NCI-H2107 treated with DMSO at 0.1 percent for 48 hours (cell line): ENCODE measurements at regions not wholly inside any gene's neighbourhood (a gene's known extent, or its start where the extent isn't known, plus 50 kb on each side); places are given as distances from the start of the nearest gene placed in this dataset.
"Not testable (repeated sequence)": the region's sequence is repeated elsewhere in the genome, so short reads cannot be mapped to it uniquely, and the experiment has no call there.

ENCODE experiments used
- DNase-seq: peaks from one replicate; lab custom pipeline; 2025; ENCODE audit not compliant: unreplicated experiment; lab: John Stamatoyannopoulos, UW

DNA sequence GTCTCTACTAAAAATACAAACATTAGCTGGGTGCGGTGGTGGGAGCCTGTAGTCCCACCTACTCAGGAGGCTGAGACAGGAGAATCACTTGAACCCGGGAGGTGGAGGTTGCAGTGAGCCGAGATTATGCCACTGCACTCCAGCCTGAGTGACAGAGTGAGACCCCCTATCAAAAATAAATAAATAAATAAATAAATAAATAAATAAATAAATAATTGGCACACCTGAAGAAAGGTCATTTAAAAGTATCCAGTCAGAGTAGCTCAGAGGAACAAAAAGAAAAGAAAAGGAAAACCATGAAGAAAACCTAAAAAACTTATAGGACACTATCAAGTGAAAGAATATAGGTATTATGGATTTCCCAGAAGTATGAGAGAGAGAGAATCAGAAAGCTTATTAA, 330.1 kb upstream of the AR start:
- DNase-seq: not testable (repeated sequence)

DNA sequence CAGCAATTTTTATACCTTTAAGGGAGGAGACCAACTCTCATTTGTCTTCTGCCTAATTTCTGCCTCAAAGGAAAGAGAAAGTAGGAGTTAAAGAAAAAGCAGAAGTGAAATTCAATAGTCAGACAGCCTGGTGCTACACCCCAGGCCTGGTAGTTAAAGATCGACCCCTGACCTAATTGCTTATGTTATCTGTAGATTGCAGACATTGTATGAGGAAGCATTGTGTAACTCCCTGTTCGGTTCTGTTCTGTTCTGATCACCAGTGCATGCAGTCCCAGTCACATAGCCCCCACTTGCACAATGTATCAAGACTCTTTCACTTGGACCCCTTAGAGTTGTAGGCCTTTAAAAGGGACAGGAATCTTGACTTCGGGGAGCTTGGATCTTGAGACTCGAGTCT, 335.9 kb upstream of the AR start:
- no peak for DNase-seq

DNA sequence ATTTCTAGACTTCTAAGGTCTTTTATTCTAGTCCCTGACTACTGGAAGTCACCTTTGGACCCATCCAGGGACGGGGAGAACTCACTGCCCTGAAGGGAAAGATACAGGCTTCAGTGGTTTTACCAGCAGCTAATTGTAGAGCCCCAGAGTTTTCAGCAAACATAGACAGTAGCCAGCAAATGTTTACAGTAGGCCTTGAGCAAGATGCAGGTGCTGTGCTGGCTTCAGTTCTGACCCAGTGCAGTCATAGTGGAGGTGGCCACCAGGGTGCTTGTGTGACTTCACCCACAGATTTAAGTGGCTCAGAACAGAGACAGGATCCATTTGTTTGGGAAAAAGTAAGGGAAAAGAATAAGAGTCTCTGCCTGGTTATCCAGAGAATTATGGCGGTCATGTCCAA, 384.4 kb upstream of the AR start:
- DNase-seq: no peak

DNA sequence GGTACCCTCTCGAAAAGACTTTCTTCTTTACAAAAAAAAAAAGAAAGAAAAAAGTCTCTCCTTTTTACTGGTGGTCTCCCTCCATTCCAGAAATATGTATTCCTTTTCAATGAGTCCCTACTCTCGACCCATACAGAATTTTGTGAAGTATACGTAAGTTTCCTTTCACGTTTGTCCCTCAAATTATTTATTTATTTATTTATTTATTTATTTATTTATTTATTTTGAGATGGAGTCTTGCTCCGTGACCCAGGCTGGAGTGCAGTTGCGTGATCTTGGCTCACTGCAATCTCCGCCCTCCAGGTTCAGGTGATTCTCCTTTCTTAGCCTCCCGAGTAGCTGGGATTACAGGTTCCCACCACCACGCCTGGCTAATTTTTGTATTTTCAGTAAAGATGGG, 429.2 kb upstream of the AR start:
- DNase-seq: no peak

DNA sequence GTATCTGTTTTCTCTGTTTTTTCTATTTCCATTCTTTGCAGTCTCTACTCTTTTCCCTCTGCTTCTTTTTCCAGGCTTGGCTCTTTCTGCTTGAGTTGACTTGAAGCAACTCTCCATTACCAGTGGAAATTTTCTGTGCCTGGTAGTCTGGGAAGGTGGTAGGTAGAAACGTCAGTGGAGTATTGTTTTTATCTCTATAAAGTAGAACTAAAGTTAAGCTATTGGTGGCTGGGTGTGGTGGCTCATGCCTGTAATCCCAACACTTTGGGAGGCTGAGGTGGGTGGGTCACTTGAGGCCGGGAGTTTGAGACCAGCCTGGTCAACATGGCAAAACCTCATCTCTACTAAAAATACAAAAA, 438.1 kb upstream of the AR start:
- DNase-seq: no peak

DNA sequence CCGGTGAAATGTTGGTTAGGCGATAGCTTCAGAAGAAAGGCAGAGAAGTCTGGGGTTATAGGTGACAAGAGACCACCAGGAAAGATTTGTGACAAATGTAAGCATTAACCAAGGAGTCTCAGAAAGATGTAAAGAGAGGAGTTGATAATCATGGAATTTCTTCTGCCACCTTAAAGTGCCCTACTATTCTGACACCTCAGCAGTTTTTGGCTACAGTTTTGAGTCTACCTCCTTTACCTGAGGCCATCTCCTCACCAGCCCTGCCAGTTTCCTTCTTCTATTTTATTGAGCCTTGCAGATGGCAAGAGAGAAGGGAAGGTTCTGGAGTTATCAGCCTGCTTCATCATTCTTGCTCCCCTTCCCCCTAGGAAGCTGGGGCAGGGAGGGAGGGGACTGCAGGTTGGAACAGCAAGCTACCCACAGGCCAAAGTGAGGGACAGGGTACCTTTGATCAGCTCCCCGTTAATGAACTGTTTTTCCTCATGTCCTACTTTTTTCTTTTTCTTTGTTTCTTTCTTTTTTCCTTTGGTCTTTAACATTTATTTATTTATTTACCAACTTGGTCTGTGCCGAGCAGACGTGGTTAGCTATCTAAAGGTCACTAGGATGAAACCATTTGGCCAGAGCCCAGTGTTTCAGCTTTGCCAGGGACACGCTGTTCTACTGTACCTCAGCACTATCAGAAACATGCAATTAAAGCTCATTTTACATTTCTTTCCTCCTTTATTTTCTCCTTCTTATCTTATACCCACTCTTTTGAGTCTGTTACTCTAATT, 438.7 kb upstream of the AR start:
- DNase-seq: no peak

DNA sequence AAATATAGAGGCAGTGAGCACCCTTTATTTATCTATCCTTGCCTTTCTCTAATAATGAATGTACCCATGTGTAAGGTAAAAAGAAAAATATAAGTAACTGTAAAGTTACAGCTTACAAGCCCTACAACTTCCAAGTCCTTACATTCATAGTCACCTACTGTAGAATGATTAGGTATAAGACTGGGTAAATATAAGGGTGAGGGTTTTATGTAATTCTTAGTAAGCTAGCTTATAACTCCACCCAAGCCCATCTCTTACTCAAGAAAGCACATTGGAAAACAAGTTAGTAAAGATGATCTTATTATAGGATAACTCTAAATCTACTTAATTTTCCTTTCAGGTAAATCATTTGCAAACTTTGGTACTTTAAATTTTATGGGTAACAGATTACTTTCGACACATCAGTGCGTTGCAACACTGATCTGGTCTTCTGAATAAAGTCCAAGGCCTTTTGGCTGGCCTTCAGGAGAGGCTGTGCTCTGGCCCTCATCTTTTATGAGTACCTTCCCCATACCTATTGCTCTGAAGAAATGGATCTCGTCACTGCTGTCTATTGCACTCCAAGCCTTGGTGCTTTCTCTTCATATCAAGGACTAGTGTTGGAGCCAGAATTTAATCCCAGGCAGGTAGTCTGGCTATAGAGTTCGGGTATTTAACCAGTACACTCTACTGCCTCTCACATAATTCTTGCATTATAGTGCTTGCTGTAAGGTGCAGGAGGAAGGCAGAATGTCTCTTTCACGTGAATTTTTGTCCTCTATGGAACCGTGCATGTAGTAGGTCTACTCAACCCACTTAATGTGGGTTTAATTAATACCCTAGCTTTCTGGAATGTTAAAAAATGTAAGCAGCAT, 443.6 kb upstream of the AR start:
- DNase-seq: no peak

DNA sequence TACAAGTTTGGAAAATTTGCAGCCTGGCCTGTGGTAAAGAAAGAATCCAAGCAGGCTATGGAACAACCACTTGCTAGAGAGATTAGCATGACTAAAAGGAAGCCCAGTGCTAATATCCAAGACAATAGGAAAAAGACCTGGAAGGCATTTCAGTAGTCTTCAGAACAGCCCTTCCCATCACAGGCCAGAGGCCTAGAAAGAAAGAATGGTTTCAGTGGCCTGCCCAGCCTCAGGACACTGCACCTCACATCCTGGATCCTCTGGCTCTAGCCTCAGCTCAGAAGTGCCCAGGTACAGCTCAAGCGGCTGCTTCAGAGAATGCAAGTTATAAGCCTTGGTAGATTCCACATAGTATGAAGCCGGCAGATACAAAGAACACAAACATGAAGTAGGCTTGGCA, 449.8 kb upstream of the AR start:
- no peak for DNase-seq

DNA sequence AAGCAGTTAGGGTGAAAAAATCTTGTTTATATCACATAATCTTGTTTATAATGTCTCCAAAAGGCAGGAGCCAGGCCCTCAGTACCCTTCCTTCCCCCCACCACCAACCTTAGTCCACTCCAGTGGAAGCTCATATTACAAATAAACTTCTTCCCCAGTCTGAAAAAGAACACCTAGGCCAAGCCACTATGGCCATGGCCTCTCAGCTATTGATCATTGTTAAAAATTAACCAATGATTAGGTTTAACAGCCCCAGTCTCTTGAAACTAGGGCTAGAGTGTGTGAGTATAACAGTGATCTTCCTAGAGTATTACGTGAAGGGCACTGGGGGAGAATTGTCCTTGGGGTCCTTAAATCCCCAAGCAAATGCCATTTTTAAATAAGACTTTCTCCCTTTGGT, 411.9 kb upstream of the EDA2R start:
- no peak for DNase-seq

DNA sequence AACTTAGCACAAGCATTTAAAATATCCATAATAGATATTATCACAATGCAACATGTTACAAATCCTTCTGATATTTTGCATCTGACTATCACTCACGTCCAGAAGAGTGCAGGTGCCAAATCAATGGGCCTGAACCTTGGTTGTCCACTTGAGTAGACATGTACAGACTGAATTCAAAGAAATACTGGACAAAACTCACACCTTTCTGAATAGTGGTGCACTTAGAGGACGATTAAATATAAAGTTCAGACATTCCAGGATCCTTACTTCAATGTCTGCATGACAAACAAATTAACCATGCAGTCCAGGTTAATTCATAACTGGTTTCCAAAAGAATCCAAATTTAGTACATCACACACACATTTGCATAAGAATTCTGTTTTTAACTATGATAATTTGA, 406.0 kb upstream of the EDA2R start:
- no peak for DNase-seq

DNA sequence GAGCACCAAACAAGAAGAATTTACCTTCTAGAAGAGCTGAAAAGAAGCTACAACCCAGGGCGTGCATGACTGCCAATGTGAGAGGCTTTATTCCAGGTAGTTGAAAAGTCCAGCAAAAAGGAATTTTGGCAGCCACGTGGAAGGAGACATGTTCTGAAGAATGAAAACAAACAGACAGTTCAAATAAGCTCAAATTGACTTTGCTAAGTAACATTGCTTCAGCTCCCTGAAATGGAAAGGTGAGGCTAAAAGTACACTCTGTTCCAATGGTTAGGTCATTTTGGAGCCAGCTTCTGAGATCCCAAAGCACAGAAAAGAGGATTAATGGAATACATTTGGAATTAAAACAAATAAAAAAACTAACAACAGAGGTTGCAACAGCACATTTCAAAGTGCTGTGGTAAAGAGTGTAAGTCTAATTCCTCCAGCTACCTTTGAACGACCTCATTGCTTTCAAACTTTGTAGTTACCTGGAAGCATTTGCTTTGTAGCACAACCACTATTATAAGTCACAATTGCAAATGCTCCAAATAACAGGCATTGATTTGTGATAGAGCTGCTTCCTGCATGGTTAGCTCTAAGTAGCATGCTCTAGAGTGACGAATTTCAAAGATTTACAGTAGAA, 405.3 kb upstream of the EDA2R start:
- no peak for DNase-seq

DNA sequence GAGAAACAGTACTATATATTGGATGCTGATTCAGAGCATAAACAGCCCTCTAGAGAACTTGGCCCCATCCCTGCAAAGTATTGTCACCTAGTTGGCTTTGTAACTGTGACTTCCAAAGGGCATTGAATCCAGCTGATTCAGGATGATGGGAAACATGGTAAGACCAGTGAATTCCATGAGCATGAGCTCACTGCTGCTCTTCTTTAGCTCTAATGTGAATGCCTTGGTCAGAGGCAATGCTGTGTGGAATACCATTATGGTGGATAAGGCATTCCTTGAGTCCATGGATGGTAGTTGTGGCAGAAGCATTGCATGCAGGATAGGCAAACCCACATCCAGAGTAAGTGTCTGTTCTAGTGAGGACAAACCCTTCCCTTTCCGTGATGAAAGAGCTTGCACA, 365.6 kb upstream of the EDA2R start:
- no peak for DNase-seq

DNA sequence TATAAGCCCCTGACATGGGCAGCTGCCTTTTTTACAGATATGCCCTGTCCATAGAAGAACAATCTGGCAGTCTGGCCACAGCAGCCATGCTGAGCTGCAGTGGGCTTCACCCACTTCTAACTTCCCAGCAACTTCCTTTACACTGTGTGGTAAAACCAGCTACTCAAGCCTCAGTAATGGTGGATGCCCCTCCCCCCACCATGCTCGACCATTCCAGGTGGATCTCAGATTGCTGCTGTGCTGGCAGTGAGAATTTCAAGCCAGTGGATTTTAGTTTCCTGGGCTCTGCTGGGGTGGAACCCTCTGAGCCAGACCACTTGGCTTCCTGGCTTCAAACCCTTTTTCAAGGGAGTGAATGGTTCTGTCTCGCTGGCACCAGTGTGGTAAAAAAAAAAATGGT, 355.9 kb upstream of the EDA2R start:
- no peak for DNase-seq

DNA sequence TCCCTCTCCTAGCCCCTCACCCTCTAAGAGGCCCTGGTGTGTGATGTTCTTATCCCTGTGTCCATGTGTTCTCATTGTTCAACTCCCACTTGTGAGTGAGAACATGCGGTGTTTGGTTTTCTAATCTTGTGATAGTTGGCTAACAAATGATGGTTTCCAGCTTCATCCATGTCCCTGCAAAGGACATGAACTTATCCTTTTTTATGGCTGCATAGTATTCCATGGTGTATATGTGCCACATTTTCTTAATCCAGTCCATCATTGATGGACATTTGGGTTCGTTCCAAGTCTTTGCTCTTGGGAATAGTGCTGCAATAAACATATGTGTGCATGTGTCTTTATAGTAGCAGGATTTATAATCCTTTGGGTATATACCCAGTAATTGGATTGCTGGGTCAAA, 353.2 kb upstream of the EDA2R start:
- DNase-seq: not testable (repeated sequence)

DNA sequence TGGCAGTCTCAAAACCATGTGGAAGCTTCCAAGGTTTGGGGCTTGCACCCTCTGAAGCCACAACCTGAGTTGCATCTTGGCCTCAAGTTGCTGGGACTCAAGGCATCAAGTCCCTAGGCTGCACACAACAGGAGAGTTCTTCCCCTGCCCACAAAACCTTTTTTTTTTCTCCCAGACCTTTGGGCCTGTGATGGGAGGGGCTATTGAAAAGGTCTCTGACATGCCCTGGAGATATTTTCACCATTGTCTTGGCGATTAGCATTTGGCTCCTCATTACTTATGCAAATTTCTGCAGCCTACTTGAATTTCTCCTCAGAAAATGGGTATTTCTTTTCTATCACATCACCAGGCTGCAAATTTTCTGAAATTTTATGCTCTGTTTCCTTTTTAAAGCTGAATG, 349.5 kb upstream of the EDA2R start:
- DNase-seq: no peak

DNA sequence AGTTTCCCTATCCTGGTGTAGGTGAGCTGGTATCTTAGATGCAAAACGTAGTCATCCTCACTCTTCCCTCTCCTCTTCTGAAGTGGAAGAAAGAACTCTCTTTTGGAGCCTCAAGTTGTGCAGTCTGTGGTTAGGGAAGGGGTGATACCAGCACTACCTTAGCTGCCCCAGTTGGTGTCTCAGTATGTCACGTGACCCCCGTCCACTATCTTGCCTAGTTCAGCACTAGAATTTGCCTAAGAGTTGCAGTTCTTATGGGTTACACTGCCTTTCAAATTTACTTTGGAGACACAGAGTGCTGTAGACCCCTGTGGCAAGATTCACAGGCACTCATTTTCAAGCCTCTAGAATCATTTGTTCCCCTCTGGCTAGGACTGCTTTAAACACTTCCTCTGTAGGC, 322.8 kb upstream of the EDA2R start:
- DNase-seq: no peak

DNA sequence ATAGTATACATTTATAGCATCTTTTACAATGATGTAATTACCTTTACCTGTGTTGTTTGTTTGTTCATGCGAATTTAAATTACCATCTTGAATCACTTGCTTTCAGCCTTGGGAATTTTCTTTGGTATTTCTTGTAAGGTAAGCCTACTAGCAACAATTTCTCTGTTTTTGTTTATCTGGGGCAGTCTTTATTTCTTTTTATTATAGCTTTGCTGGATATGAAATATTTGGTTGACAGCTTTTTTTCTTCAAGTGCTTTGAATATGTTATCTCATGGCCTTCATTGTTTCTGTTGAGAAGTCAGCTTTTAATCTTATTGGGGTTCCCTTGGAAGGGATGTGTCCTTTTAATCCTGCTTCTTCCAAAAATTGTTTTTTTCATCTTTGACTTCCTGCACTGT, 292.8 kb upstream of the EDA2R start:
- DNase-seq: no peak

DNA sequence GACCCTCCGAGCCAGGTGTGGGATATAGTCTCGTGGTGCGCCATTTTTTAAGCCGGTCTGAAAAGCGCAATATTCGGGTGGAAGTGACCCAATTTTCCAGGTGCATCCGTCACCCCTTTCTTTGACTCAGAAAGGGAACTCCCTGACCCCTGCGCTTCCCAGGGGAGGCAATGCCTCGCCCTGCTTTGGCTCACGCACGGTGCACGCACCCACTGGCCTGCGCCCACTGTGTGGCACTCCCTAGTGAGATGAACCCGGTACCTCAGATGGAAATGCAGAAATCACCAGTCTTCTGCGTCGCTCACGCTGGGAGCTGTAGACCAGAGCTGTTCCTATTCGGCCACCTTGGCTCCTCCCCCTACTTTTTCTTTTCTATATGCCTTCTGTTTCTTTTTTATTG, 291.6 kb upstream of the EDA2R start:
- not testable (repeated sequence) for DNase-seq

DNA sequence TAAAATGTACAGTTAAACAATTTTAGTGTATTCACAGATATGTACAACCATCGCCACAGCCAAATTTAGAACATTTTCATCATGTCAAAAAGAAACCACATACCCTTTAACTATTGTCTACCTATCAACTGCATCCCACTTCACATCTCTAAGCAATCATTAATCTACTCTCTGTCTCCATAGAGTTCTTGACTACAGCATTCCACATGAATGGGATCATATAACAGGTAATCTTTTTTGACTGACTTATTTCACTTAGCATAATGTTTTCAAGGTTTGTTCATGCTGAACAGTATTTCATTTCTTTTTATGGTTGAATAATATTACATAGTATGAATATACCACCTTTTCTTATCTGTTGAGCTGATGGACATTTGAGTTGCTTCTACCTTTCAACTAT, 281.4 kb upstream of the EDA2R start:
- DNase-seq: peak; percentile 9

DNA sequence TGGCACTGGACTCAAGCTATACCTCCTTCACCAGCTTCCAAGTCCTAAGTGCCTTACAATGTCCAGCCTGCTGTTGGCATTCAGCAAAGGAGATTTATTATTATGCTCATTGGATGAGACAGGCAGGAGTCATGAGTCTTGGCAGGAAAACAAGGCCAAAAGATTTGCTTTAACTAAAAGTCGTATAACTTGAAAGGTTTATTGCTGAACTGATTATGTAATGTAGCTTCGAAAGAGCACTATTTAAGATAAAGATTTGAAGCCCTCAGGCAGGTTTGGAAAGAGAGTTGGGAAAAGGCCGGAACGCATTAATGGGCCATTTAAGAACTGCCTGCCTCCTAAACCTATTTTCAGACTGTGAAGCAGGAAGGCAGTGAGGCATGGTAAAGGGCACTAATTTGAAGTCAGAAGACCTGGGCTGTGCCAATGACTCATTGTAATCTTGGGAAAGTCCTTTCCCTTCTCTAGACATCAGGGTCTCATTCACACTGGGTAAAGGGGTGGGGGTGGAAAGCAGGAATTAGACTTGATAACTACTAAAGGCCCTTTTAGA, 280.5 kb upstream of the EDA2R start:
- DNase-seq: no peak

DNA sequence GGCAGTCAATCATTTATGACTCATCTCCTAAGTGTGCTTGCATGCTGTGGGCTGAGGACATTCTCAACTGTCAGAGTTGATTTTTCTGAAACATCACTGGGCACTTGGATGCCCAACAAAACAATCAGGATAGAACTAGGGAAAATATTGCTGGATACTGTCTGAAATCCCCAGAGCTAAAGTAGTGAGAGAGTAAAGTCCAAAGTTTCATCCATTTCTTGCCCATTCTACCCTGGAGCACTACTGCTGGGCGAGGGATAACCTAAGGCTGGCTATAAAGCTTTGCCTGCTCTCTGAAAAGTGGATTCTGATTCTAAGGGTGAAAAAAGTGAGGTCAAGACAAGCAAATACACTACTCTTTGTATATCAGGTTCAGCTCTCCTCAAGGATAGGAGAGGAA, 279.6 kb upstream of the EDA2R start:
- no peak for DNase-seq

DNA sequence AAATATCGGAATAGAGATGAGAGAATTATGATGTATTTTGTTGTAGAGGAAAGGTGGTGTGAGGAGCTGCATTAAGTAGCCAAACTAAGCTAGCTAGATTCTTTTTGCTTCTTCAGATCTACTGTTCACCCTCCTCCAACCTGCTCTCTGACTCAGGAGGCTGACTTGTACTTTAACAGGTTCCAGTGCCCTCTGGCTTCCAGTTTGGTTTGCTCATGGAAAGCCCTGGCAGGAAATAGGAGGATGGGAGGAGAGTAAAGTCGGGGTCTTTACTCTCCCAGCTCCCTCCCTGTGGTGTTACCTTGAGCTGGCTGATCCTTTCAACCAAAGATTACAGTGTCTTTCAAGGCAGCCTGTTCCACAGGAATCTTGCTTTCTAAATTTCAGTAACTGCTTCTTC, 277.0 kb upstream of the EDA2R start:
- no peak for DNase-seq
